GM19193 (cell line): ENCODE measurements at regions not wholly inside any gene's neighbourhood (a gene's known extent, or its start where the extent isn't known, plus 50 kb on each side); places are given as distances from the start of the nearest gene placed in this dataset.

Experiments used
- POLR2A ChIP-seq: IDR thresholded peaks from 4 replicates; pipeline ENCODE4 v1.6.1; 2011; ENCODE audit not compliant: insufficient read depth, insufficient read length; ENCODE audit errors: extremely low read depth

DNA sequence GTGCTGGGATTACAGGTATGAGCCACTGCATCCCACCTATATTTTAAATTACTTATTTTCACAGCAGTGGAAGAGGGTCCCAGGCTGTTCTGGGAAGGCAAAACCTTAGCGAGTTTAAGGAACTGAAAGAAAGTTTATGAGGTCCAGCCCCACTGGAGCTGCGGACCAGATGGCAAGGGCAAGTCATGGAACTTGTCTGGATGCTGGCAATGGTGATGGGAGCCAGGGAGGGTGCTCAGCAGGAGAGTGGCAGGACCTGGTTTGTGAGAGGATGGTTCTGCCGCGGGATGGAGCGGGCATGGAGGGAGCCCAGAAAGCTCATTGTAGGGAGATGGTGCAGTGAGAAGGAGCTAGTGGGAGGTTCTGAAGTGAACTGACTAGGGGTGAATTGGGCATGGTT is 50.6 kb upstream of the SLC45A1 start:
- no peak for TF ChIP-seq POLR2A

DNA sequence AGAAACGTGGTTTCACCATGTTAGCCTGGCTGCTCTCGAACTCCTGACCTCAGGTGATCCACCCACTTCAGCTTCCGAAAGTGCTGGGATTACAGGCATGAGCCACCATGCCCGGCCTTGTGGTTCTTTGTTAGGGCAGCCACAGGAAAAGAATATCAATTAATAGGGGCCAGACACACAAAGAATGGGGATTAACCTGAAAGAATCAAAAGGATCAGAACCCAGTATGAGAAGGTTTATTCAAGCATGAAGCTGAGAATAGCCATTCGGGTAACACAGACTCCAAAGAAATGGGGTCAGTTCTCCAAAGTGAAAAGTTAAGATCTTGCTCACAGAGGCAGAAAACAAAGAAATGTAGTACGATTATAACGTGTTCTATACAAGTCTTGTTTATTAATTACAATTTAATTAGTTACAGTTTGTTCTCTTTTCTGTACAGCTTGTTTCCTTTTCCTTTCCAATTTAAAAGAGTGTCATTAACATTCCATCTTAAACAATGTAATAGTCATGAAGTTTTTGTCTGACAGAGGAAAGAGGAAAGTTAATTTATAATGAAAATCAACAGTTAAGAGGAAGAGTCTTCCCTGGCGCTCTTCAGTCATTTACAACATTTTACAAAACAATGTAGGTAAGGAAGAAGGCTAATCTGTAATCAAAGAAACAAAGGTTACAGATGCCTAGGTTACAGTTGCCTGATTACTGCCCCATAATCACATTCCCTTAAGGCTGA is 51.3 kb upstream of the SLC45A1 start:
- TF ChIP-seq POLR2A = no peak

DNA sequence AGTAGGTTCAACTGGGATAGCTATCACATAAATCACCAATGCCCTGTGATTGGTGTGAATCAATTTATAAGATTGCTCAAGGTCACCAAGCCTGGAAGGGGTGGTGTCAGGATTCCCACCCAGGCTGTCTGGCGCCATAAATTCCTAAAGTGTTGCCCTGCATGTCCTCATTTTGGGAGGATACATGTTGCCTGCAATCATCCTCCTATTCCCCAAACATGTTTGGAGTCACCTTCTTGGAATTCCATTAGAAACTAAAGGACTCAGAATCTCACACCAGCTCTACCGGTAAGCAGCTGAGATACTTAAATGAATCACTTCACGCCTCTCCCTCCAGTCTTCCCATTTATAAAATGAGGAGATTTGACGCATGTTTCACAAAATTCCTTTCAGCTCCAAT is 54.1 kb upstream of the SLC45A1 start:
- TF ChIP-seq POLR2A = no peak

DNA sequence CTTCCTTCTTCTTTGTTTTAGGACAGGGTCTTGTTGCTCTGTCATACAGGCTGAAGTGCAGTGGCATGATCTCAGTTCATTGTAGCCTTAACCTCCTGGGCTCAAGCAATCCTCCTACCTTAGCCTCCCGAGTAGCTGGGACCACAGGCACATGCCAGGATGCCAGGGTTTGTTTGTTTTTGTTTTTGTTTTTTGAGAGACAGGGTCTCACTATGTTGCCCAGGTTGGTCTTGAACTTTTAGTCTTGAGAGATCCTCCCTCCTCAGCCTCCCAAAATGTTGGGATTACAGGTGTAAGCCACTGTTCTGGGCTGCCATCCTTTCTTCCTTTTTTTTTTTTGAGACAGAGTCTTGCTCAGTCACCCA is 56.5 kb upstream of the SLC45A1 start:
- no peak for TF ChIP-seq POLR2A

DNA sequence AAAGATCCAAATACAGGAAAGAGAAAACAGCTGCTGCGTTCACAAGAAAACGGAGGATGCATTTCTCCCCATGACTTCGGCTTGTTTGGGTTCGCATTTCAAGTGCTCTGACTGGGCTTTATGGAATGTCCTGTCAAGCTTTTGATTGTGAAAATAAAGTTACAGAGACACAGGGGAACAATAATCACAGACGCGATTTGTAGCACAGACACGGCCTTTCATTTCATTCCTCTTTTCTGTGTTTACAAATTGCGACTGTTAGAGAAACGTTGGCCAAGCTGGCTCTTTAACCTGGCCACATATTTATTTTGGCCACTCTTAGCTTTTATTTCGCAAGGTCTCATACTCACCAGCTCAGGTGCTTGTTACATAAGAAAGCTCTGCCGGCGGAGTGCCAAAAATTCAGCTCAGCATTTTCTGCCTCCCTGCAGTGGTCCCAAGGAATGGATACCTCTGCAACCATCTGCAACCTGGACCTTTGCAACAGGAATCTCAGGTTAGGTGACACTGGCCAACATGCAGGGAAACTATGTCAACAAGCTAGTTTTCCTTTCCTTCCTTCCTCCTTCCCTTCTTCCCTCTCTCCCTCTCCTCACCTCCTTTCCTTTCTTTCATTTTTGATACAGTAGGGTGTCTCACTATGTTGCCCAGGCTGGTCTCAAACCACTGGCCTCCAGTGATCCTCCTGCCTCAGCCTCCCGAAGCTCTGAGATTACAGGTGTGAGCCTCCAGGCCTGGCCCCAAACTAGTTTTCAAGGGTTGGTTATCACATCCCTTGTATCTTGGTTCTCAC is 58.2 kb upstream of the SLC45A1 start:
- TF ChIP-seq POLR2A = no peak

DNA sequence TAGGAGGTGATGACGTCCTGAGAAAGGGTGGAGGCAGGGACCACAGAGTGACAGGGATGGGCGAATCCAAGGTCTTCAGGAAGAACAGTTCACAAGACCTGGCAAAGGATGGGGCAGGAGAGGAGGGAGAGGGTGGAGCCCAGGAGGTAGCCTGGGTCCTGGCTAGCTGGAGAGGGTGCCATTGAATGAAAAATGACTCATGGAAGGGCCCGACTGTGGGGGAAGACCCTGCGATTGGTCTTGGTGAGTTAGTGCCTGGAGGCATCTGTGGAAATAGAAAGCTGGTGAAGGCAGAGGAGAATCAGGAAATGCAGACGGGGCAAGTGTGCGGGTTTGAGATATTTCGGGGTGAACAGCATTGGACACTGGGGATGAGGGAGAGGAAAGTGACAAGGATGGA is 60.3 kb upstream of the SLC45A1 start:
- no peak for TF ChIP-seq POLR2A

DNA sequence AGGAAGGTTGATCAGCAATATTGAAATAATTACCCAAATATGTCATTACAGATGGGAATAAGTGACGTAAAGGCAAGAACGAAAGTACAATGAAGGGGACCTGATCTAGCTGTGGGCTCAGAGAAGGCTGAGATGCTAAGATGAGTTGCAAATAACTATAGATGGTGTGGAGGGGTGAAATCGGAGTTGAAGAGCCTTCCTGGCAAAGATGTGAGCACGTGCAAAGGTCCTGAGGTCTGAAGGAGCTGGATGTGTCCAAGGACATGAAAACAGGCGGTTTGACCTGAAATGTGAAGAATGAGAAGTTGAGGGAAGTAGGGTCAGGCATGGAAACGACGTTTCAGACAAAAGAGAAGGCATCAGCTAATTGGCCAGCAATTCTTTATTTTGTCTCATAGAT is 61.6 kb upstream of the SLC45A1 start:
- TF ChIP-seq POLR2A = no peak

DNA sequence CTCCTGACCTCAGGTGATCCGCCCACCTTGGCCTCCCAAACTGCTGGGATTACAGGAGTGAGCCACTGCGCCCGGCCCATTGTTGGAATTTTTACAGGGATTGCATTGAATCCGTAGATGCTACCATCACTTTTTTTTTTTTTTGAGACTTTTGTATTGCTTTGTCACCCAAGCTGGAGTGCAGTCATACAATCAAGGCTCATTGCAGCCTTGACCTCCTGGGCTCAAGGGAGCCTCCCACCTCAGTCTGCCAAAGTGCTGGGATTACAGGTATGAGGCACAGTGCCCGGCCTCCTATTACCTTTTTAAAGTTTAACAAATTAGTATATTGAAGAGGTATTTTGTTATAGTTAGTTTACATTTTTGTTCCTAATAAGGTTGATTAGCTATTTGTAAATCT is 62.2 kb upstream of the SLC45A1 start:
- no peak for TF ChIP-seq POLR2A

DNA sequence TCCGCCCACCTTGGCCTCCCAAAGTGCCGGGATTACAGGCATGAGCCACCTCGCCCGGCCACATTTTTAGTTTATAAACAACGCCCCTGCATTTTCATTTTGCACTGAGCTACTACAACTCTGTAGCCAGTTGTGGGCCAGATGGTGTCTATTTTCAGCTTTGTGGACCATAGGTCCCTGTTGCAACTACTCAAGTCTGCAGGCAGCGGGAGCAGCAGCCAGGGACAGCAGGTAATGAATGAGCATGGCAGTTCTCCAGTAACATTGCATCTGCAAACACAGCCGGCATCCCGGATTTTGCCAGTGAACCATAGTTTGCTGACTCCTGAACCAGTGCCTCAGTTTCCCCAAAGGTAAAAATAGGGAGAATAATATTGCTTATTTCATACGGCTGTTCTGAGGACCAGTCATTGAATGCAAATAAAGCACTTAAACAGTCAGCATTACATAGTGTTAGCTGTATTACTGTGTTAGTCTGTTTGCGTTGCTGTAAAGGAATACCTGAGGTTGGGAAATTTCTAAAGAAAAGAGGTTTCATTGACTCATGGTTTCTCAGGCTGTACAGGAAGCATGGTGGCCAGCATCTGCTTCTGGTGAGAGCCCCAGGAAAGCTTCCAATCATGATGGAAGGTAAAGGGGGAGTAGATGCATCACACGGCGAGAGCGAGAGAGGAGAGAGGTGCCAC is 65.5 kb upstream of the SLC45A1 start:
- TF ChIP-seq POLR2A = no peak

DNA sequence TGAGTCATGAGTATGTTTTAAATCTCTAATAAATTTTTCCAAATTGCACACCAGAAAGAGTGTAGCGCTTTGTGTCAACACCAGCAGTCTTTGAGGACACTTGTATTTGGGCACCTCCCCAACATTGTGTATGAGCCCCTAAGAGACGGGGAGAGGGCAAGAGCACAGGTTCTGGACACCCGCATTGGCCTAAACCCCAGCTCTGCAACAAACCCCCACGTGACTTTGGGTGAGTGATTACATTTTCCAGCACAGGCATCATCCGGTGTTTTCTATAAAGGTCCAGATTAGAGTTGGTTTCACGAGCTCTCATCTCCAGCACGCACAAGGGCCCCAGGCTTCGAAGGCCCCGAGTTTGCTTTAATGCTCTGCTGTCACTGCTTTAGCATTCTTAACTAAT is 66.3 kb upstream of the SLC45A1 start:
- TF ChIP-seq POLR2A = no peak

DNA sequence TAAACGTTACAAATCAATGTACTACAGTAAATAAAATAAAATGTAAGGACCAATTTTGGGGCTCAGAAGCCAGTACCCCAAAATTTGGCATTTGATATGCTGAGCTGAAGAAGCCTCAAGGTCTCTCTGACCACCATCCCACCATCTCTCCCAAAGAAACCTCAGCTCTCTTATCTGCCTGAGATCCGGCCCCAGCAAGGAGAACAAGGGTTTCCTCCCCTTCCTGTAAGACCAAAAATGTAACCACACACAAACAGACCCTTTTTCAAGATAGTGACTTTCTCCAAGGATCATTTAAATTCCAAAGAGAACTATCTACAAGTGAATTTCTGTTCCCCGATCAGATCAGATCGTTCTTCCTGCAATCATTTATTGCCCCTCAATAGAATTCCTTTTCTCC is 68.1 kb upstream of the SLC45A1 start:
- TF ChIP-seq POLR2A = no peak

DNA sequence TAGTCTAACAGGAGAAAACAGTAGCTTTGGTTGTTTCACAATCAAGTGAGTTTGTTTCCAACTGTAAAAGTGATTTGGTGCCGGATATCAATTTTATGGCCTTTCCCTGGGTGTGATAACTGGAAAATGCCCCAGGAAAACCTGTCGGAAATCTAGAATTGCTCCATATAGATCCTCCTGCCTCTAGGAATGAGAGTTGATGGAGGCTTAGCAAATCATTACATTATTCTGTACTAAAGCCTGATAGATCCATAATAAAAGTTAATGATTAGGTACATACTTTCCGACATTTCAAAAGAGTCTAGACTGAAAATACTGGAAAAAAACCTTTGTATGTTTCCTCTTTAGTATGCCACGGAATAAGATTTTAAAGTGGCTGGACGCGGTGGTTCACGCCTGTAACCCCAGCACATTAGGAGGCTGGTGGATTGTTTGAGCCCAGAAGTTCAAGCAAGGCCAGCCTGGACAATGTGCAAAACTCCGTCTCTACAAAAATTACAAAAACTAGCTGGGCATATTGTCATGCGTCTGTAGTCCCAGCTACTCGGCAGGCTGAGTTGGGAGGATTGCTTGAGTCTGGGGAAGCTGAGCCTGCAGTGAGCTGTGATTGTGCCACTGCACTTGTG is 70.0 kb upstream of the SLC45A1 start:
- no peak for TF ChIP-seq POLR2A

DNA sequence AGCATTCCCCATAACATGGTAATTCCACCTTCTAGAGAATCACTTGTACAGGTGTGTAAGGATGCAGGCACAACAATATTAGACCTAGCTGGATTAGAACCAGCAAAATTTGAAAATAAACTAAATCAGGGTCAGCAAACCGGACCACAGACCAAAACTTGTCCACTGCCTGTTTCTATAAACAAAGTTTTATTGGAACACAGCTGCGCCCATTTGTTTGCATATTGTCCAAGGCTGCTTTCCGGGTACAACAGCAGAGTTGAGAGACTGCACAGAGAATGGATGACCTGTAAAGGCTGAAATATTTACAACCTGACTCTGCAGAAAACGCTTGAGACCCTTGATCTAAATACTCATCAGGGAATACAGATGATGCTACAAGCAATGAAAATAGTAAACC is 73.6 kb upstream of the SLC45A1 start:
- no peak for TF ChIP-seq POLR2A

DNA sequence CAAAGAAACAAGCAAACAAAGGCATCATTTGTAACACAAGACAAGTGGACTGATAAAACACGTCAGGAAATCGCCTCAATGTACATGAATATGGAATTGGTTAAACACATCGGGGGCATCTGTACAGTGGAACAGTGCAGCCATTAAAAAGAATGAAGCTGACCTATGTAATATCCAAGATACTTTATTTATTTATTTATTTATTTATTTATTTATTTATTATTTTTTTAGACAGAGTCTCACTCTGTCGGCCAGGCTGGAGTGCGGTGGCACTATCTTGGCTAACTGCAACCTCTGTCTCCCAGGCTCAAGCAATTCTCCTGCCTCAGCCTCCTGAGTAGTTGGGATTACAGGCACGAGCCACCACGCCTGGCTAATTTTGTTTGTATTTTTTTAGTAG is 75.4 kb upstream of the SLC45A1 start:
- TF ChIP-seq POLR2A = no peak

DNA sequence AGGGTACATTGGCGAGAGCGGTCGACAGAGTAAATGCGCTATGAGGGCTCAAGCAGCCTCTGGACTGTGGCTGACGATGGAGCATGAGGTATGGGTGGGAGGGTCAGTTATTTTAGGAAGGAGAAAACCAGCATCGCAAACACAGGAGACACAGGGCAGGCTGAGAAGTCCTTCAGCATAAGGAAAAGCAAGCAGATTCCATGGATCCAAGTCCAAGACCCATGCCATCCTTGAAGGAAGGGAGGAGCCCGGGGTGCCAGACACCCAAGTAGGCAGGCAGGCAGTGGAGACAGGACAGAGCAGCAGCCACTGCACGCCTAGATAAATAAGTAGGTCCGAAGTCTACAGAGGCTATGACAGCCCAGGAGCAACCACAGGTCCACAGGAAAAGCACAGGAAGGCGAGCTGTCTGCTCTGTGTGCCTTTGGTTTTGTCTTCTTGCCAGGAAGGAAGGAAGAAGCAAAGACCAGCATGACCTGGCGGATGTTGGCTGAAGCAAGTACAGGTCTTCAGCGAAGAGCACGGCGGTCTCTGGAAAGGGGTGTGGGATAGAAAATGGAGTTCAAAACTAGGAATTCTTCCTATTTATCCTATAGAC is 76.4 kb upstream of the SLC45A1 start:
- no peak for TF ChIP-seq POLR2A

DNA sequence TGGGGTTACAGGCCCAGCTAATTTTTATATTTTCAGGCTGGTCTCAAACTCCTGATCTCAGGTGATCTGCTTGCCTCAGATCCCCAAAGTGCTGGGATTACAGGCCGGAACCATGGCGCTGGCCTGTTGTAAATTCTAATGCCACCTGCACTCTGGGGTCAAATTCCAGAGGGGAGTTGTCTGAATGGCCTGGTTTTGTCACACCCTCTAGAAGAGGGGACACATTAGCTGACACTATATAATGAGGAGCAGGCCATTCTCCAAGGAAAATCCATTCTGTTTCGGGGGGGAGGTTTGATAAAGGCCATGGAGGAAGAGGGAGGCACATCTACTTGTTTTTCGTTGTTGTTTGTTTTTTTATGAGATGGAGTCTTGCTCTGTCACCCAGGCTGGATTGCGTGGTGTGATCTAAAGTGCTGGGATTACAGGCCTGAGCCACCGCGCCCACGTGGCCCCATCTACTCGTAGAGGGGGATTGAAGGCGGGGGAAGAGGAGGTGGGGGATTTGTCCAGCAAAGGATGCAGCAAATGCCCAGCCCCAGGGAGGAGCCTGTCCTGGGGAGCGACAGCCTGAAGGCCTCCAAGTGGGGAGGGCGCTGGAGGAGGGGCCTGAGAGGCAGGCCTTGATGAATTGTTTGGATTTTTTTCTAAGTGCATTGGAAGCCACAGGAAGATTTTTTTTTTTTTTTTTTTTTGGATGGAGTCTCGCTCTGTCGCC is 78.4 kb upstream of the SLC45A1 start:
- TF ChIP-seq POLR2A = no peak

DNA sequence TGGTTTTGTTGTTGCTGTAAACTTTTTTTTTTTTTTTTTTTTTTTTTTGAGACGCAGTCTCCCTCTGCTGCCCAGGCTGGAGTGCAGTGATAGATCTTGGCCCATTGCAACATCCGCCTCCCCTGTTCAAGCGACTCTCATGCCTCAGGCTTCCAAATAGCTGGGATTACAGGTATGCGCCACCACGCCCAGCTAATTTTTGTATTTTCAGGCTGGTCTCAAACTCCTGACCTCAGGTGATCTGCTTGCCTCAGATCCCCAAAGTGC is 78.9 kb upstream of the SLC45A1 start:
- TF ChIP-seq POLR2A = no peak
